ENCODE measurements at regions not wholly inside any gene's neighbourhood (a gene's known extent, or its start where the extent isn't known, plus 50 kb on each side); places are given as distances from the start of the nearest gene placed in this dataset.

DNA sequence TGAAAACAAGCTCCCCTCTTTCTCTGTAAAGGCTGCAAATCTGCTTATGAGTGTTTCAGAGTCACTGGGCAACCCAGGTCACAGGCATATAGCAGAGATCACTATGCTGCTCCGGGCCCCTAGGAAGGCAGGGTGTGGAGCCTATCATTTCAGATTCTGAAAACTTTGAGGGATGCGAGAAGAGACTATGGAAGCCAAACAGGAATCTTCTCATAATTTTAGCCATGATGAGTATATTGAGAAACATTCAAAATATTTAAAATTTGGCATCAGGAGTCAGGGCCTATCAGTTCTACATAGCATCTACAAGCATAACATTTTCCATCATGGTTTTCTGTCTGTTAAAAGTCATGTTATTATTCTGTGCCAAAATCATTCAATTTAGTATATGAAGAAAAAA, 61.7 kb upstream of the ATXN3L start:
- TF ChIP-seq, protein P1, sequence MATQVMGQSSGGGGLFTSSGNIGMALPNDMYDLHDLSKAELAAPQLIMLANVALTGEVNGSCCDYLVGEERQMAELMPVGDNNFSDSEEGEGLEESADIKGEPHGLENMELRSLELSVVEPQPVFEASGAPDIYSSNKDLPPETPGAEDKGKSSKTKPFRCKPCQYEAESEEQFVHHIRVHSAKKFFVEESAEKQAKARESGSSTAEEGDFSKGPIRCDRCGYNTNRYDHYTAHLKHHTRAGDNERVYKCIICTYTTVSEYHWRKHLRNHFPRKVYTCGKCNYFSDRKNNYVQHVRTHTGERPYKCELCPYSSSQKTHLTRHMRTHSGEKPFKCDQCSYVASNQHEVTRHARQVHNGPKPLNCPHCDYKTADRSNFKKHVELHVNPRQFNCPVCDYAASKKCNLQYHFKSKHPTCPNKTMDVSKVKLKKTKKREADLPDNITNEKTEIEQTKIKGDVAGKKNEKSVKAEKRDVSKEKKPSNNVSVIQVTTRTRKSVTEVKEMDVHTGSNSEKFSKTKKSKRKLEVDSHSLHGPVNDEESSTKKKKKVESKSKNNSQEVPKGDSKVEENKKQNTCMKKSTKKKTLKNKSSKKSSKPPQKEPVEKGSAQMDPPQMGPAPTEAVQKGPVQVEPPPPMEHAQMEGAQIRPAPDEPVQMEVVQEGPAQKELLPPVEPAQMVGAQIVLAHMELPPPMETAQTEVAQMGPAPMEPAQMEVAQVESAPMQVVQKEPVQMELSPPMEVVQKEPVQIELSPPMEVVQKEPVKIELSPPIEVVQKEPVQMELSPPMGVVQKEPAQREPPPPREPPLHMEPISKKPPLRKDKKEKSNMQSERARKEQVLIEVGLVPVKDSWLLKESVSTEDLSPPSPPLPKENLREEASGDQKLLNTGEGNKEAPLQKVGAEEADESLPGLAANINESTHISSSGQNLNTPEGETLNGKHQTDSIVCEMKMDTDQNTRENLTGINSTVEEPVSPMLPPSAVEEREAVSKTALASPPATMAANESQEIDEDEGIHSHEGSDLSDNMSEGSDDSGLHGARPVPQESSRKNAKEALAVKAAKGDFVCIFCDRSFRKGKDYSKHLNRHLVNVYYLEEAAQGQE (IDR thresholded peaks at IDR 0.05; ENCODE audit: low read depth, low read length), result no peak
- no peak for TF ChIP-seq ELF1 (IDR thresholded peaks at IDR 0.05)
- TF ChIP-seq EZH2phosphoT487 (IDR thresholded peaks at IDR 0.05; ENCODE audit: borderline replicate concordance, low read depth), result no peak
- TF ChIP-seq POLR2AphosphoS5 (IDR thresholded peaks at IDR 0.05; ENCODE audit: low read depth, low read length), result no peak
- no peak for TF ChIP-seq CHD2 (IDR thresholded peaks at IDR 0.05; ENCODE audit: low read length, partially characterized antibody)
- TF ChIP-seq, protein P2, sequence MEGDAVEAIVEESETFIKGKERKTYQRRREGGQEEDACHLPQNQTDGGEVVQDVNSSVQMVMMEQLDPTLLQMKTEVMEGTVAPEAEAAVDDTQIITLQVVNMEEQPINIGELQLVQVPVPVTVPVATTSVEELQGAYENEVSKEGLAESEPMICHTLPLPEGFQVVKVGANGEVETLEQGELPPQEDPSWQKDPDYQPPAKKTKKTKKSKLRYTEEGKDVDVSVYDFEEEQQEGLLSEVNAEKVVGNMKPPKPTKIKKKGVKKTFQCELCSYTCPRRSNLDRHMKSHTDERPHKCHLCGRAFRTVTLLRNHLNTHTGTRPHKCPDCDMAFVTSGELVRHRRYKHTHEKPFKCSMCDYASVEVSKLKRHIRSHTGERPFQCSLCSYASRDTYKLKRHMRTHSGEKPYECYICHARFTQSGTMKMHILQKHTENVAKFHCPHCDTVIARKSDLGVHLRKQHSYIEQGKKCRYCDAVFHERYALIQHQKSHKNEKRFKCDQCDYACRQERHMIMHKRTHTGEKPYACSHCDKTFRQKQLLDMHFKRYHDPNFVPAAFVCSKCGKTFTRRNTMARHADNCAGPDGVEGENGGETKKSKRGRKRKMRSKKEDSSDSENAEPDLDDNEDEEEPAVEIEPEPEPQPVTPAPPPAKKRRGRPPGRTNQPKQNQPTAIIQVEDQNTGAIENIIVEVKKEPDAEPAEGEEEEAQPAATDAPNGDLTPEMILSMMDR (IDR thresholded peaks at IDR 0.05), result no peak
